Esophagus mucosa (tissue), 1 donor: ENCODE measurements at regions not wholly inside any gene's neighbourhood (a gene's known extent, or its start where the extent isn't known, plus 50 kb on each side); places are given as distances from the start of the nearest gene placed in this dataset.

ENCODE experiments used
- ATAC-seq: fragments of 200-7000 bp; cut with Tn5 transposase; one replicate; pipeline ENCODE4 v1.9.1; 2020
- donor health status: DM: yes; HTN: yes; CAD: no.

- ATAC-seq, result no peak
Observed at GRCh38 chr2:120519469-120519868, 173.5 kb downstream of the INHBB start.

DNA sequence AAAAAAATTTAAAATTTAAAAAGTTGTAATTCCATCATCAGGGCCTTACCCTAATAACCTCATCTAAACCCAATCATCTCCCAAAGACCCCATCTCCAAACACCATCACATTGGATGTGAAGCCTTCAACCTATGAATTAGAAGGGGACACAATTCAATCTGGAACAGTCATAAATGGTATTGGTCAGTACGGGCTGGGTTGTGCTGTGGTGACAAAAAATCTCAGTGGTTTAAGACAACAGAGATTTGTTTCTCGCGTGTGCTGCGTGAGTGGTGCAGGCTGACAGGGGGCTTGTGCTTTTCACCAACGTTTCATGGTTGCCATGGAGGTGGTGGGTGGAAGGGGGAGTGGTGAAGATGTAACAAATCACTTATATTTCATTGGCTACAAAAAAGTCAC is 174.5 kb downstream of the INHBB start:
- no peak for ATAC-seq

- ATAC-seq, result peak; percentile 70
Observed at GRCh38 chr2:120520929-120521912, 175.3 kb downstream of the INHBB start.

DNA sequence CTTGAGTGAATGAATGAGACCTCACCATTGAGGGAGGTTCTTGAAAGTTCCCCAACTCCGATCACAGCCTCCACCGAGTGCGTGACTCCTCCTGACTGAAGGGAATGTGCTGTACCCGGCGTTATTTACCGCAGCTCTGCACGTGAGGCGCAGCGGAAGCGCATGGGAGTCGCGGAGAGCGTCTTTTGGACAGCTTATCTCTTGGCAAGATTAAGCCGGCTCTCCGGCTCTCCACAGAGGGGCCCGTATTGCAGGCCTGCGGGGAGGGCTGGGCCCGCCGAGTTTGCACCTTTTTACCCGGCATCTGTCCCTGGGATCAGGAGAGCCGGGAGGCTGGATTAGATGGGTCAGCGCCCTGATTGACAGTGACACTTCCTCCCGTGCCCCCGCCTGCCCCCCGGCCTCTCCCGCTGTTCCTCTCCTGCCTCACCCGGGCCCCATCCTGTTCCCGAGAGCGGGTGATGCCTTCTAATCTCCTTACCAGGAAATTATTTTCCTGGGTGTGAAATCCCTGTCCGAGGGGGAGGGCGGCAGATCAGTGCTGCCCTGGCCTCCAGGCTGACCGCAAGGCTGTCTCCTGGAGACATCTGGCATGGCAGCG is 176.3 kb downstream of the INHBB start:
- ATAC-seq, result no peak

DNA sequence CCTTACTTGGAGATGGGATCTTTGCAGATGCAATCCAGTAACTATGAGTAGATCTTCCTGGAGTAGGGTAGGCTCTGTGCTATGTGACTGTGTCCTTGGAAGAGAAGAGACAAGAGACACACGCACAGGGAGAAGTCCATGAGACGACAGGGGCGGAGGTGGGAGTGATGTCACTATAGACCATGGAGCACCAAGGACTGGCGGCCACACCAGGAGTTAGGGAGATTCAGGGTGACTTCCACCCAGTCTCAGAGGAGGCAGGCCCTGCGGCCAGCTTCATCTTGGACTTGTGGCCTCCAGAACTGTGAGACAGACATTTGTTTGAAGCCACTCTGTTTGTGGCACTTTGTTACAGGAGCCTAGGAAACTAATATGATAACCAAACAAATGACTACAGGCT is 177.8 kb downstream of the INHBB start:
- no peak for ATAC-seq

DNA sequence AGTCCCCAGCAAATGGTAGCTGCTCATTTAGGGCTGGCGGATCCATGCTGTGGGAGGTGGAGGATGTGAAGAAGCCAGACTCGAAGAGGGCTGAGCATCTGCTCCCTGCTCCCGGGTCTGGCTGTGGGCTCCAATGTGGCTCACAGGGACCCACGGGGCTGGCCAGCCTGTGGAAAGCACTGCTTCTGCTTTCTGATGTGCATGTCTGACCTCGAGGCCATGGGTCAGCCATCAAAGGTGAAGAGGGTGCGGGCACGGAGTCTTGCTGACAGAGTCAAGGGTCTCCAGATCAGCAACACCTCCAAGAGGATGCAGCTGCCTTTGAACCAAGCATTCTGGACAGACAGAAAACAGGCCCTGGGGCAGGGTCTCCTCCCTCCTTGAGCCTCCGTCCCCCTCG is 178.2 kb downstream of the INHBB start:
- ATAC-seq, result no peak

DNA sequence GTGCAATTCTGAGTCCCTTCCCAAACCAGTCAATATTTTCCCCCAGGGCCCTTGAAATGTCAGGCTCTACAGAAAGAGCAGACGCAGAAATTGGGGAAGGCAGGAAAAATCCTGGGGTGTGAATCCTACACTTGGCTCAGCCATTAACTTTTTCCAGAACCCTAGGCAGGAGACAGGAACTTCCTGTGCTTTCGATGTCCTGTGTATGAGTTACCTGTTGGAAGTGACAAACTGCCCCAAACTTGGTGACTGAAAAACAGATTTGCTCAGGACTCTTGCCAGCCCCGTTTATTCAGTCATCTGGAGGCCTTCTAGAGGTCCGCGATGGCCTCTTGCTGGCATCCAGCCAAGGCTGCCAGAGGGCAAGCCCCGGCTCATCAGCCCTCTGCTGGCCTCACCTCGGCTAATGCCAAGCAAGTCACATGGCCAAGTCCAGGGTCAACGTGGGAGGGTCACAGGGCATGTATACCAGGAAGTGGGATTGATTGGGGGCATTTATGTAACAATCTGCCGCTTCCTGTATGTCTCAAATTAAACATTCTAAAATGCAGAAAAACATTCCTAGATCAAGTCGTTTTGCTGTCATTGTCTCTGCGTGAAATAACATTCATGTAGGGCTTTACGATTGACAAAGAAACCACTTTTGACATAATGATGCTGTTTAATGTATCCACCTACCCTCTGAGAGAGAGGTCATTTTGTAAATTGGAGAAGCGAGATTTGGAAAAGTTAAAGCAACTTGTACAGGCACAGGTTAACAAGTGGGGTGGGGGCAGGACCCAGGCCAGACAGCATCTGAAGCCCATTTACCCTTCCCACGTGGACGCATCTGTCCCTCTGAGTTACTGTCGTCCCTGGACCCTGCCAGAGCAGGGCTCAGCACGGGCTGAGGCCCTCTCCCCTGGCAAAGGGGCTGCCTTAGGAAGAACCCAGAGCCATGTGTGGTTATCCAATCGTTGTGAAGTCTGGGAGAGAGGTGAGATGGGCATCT is 179.4 kb downstream of the INHBB start:
- no peak for ATAC-seq

DNA sequence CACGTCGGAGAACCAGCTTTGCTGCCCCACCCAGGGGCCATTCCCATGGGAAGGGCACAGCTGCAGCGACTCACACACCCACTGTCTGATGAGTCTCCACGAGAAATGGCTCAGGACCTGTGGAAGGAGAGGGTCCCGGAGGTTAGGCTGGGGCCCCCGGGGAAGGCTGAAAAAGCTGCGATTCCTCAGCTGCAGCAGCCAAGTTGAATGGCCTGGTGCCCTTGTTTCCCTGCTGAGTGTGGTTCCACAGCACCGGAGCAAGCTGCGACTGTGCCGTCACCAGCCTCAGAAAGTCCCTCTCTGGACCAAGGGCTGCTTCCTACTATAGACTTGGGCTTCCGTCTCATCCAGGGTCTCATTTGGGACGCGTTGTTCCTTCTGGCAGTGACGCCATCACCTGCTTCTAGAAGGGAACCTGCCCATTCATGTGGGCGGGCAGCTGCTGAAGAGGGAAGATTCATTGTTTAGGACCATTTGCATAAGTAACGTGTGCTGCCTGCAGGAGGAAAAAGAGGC is 180.2 kb downstream of the INHBB start:
- peak; percentile 14 for ATAC-seq

DNA sequence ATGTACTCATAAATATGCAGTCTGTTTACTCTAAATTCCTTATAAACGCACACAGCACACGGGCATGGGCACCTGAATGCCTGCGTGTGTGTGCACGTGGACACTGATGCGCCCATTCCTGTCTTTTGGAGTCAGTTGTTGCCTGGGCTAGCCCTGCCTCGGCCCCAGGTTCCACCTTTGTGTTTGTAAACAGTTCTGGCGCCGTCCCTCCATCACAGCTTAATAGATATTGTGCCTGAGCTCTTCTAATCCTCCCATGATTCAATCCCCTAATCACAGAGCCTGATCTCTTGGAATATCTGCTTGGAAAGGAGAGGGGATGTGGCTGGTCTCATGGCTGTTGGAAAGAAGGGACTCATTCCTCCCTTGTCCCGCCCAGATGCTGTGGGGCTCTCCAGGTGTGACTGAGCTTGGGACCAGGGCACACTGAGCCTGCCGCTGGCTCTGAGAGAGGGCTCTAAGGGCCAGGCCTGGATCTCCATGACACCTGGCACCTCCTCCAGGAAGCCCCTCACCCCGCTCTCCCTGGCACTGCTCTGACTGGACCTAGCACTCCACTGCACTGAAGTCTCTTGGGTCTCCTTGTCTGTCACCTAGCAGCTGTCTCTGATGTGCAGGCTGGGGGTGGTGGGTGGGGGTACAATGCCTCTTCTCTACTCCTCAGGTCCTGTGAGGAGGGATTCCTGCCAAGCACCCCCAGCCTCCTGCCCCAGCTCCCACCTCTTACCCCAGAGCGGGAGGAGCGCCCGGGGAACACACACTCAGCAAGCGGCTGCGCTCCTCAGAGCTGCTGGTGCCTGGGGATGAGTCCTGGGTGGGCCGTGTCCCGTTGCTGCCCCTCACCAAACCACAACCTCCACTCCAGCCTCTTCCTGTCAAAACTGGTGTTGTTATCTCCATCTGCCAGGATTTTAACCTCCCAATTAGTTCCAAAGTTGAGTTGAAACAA is 181.3 kb downstream of the INHBB start:
- no peak for ATAC-seq

DNA sequence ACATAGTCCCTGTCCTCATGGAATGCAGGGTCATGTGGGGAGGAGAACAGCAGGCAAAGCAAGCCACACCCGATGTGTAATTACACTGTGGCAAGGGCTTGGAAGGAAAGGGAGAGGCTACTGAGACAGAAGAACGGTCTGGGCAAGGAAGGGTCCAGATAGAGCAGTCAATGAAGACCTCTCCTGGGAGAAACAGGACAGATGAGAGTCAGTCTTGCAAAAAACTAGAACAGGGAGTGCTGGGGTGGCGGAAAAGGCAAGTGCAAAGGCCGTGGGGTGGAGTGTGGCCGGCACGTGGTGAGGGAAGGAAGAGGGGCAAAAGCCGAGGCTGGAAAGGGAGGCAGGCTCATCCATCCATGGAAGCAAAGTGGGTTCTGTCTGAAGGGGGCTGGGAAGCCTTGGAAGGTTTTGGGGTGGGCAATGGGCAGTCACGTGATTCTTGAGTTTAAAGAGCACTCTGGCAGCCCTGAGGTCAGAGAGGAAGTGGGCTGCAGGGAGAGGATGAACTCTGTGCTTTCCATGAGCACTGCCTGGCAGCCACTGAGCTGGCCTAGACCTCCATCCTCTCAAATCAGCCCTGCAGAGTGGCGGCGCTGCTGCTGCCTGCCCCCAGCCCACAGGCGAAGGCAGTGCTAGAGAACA is 182.2 kb downstream of the INHBB start:
- ATAC-seq, result no peak

DNA sequence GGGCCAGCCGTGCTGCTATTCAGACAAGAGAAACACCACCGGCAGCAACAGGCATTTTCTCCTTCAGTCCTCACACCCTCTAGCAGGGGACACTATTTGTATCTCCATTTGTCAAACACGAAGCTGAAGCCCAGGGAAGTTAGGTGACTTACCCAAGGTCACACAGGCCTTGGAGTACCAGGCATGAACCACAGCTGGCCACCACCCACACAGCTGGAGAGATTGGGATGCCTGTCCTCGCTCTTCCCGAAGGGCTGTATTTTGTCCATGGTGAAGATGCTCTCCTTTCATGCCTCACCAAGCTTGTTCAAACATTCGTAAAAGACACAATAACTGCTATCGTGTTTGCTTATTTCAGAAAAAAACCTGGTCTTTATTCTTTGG is 182.7 kb downstream of the INHBB start:
- no peak for ATAC-seq

DNA sequence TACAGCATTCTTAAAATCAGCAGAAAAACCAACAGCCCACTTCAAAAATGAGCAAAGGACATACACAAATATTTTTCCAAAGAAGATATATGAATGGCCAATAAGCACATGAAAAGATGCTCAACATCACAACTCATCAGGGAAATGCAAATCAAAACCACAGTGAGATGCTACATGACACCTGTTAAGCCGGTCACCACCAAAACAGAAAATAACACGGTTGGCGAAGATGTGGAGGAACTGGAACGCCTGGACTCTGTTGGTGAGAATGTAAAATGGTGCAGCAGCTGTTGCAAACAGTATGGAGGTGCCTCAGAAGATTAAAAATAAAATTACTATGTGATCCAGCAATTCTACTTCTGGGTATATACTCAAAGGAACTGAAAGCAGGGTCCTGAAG is 184.8 kb downstream of the INHBB start:
- no peak for ATAC-seq

DNA sequence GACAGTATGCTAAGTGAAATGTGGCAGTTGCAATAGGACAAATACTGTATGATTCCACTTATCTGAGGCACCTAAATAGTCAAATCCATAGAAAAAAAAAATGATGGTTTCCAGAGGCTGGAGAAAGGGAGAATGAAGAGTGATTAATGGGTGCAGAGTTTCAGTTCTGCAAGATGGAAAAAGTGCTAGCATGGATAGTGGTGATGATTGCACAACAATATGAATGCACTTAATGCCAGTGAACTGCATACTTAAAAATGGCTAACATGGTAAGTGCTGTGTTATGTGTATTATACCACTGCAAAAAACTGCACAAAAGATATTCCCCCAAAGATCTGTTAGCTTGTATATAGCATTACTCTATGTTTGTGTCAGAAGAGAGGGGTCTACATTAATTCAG is 185.4 kb downstream of the INHBB start:
- no peak for ATAC-seq

- ATAC-seq, result no peak
Observed at GRCh38 chr2:120531863-120532600, 186.1 kb downstream of the INHBB start.

DNA sequence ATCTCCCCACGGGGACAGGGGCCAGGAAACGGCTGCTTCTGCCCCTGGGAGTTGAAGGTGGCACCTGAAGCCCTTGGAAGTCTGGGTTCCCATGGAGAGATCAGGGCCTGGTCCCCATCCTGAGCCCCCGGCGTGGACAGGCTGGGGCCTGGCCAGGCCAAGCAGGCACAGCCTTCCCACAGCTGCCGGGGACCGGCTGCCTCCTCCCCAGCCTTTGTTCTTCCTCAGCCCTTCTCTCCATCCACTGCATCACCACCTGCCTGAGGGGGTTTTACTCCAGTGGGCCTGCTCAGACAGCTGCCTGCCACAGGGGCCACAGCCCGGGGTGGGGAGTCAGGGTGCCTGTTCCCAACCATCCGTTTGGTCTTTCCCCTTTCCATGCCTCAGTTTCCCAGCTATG is 187.7 kb downstream of the INHBB start:
- no peak for ATAC-seq

GRCh38 chr2:120534457-120534856 is 188.5 kb downstream of the INHBB start:
- no peak for ATAC-seq

DNA sequence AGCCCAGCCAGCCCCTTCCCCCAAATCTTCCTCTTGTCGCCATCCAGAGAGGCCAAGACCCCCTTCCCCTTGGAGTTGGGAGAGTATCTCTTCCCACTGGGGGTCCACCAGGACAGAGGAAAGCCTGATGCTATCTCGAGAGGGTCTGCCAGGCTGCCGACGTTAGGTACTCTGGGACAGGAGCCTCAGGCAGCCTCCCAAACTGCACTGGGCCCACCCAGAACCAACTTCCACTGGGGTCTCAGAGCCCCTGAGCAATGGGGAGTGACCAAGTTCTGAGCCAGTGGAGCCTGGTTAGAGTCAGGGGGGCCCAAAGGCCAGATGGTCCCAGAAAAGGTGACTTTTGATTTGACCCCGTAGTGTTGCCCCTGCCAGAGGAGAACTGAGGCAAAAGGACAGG is 189.1 kb downstream of the INHBB start:
- no peak for ATAC-seq

DNA sequence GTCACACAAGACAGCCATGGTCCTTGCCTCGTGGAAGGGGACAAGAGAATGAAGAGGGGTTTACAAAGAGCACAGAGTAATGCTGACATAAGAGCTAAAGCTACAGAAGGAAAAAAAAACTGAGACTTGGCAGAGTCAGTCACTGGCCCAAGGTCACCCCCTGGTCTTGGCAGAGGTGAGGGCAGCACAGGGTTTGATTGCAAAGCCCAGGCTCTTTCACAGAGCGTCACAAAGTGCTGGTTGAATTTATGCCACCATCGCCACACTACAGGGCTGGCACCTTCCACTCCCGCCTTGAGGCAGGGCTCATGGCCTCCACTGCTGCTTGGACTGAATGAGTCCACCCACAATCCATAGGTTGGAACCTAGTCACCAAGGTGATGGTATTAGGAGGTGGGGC is 190.2 kb downstream of the INHBB start:
- ATAC-seq, result no peak

DNA sequence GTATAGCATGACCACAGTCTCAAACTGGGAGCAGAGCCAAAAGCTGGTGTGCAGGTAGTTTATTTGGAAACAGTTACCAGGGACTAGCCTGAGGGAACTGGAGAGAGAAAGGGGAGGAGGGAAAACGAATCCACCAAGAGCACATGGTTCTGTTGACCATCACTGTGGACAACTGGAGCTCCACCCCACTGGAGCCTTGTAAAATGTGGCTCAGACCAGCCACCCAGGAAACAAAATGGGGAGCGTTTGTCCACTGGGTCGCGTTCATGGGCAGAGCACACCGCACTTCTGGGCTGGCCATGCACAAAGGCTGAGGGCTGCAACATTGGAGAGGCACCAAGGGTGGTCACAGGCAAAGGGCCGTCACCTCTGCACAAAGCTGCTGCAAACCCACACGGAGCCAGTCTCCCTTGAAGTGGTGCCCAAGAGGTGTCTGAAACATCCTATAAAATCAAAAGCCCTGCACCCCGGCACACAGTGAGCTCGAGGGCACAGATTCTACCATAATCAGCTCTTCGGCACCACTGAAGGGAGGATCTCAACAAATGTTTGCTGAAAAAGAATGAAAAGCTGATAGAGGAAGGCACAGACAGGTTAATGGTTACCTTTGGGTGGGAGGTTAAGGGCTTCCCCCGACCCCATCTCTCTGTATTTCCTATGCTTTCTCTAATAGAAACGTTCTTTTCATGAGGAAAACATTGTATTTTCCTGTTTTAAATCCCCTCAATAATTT is 192.9 kb downstream of the INHBB start:
- no peak for ATAC-seq
